ENCODE measurements at regions not wholly inside any gene's neighbourhood (a gene's known extent, or its start where the extent isn't known, plus 50 kb on each side); places are given as distances from the start of the nearest gene placed in this dataset.

- intact Hi-C loops (cut with DNase I), result no loop called here
- Histone ChIP-seq H3K27me3 (no peaks in the 10 kb centered on the region), H3K27ac (no peak overlapping the region), H3K36me3 (no peaks in the 10 kb centered on the region), H3K9me3 (no peaks in the 10 kb centered on the region), H3K4me1 (no peaks in the 10 kb centered on the region), H3K4me3 (no peak overlapping the region)
- DNase-seq (ENCODE audit: extremely low spot score in 2 of 2), result no peak
- TF ChIP-seq CTCF (IDR thresholded peaks at IDR 0.05) (no peak), POLR2A (IDR thresholded peaks at IDR 0.05) (no peak), POLR2AphosphoS5 (IDR thresholded peaks at IDR 0.05; ENCODE audit: insufficient read depth in 1 of 2, low read depth in 1 of 2) (no peak)
Measured at GRCh38 chr3:104298662-104299061, 1068.0 kb upstream of the ALCAM start.

GRCh38 chr3:104316118-104316517 is 1050.6 kb upstream of the ALCAM start:
- H3K4me1 ChIP-seq, result no peaks in the 10 kb centered on the region
- intact Hi-C loops (cut with DNase I), result no loop called here
- DNase-seq (ENCODE audit: extremely low spot score in 2 of 2), result no peak
- no peaks in the 10 kb centered on the region for H3K36me3 ChIP-seq
- TF ChIP-seq POLR2AphosphoS5 (IDR thresholded peaks at IDR 0.05; ENCODE audit: insufficient read depth in 1 of 2, low read depth in 1 of 2), result no peak
- TF ChIP-seq POLR2A (IDR thresholded peaks at IDR 0.05), result no peak
- TF ChIP-seq CTCF (IDR thresholded peaks at IDR 0.05), result no peak
- H3K27ac ChIP-seq, result no peak overlapping the region
- no peaks in the 10 kb centered on the region for H3K9me3 ChIP-seq
- H3K27me3 ChIP-seq, result no peaks in the 10 kb centered on the region
- no peak overlapping the region for H3K4me3 ChIP-seq

GRCh38 chr3:104323226-104323625 is 1043.5 kb upstream of the ALCAM start:
- TF ChIP-seq POLR2AphosphoS5 (IDR thresholded peaks at IDR 0.05; ENCODE audit: insufficient read depth in 1 of 2, low read depth in 1 of 2) (no peak), POLR2A (IDR thresholded peaks at IDR 0.05) (no peak), CTCF (IDR thresholded peaks at IDR 0.05) (no peak)
- intact Hi-C loops (cut with DNase I), result no loop called here
- Histone ChIP-seq H3K36me3 (no peaks in the 10 kb centered on the region), H3K27ac (no peak overlapping the region), H3K4me1 (no peaks in the 10 kb centered on the region), H3K27me3 (no peaks in the 10 kb centered on the region), H3K4me3 (no peak overlapping the region), H3K9me3 (no peaks in the 10 kb centered on the region)
- DNase-seq (ENCODE audit: extremely low spot score in 2 of 2), result no peak

DNA sequence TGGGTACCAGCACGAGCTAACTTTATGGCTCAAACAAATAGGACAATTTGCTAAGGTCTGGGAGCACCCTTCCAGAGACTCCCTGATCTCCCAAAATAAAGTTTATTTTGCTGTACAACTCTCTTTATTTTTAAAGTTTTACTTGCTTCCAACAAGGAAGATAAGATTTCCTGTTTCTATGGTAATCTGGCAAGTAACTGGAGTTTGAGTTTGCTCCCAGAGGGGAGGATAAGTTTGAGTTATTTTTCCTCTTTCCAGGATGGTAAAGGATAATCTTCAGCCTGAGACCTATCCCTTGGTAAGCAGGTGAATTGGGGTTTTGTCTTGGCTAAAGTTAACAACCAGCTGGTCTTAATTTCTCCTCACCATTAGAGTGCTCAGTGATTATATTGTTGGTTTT is 1019.4 kb upstream of the ALCAM start:
- TF ChIP-seq POLR2A (IDR thresholded peaks at IDR 0.05) (no peak), CTCF (IDR thresholded peaks at IDR 0.05) (no peak), POLR2AphosphoS5 (IDR thresholded peaks at IDR 0.05; ENCODE audit: insufficient read depth in 1 of 2, low read depth in 1 of 2) (no peak)
- H3K27ac ChIP-seq, result no peak overlapping the region
- no peak for DNase-seq (ENCODE audit: extremely low spot score in 2 of 2)
- no peaks in the 10 kb centered on the region for H3K27me3 ChIP-seq
- no peaks in the 10 kb centered on the region for H3K4me1 ChIP-seq
- intact Hi-C loops (cut with DNase I), result no loop called here
- no peak overlapping the region for H3K4me3 ChIP-seq
- no peaks in the 10 kb centered on the region for H3K36me3 ChIP-seq
- no peaks in the 10 kb centered on the region for H3K9me3 ChIP-seq

DNA sequence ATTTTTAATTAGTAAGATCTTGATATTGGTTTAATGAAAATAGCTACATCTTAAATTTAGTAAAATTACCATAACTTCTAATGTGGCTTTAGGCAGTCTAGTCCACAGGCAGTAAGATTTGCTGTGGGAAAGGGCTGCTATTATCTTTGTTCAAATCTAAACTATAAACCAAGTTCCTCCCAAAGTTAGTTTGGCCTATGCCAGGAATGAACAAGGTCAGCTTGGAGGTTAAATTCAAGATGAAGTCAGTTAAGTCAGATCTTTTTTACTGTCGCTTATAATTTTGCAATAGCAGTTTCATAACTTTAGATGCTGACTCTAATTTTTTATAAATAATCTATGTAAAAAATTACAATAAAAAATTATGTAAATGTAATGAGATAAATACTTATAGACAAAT is 1016.9 kb upstream of the ALCAM start:
- Histone ChIP-seq H3K27ac (no peak overlapping the region), H3K9me3 (no peaks in the 10 kb centered on the region), H3K4me3 (no peak overlapping the region), H3K36me3 (no peaks in the 10 kb centered on the region), H3K4me1 (no peaks in the 10 kb centered on the region), H3K27me3 (no peaks in the 10 kb centered on the region)
- TF ChIP-seq POLR2AphosphoS5 (IDR thresholded peaks at IDR 0.05; ENCODE audit: insufficient read depth in 1 of 2, low read depth in 1 of 2) (no peak), CTCF (IDR thresholded peaks at IDR 0.05) (no peak), POLR2A (IDR thresholded peaks at IDR 0.05) (no peak)
- intact Hi-C loops (cut with DNase I), result no loop called here
- no peak for DNase-seq (ENCODE audit: extremely low spot score in 2 of 2)
